H1 (cell line): ENCODE measurements at regions not wholly inside any gene's neighbourhood (a gene's known extent, or its start where the extent isn't known, plus 50 kb on each side); places are given as distances from the start of the nearest gene placed in this dataset.

ENCODE experiments used
- BACH1 ChIP-seq: IDR thresholded peaks from 2 replicates; pipeline ENCODE4 v1.6.1; 2012; ENCODE audit warnings: low read length, improper control_type of control experiment
- CBX5 ChIP-seq: fragments of 300-800, 300-1000 bp; sonication (generic); IDR thresholded peaks from 2 replicates; pipeline ENCODE4 v1.7.1; 2016; ENCODE audit warnings: antibody characterized with exemption, low read length, low read depth
- CBX8 ChIP-seq: fragments of 300-800, 300-1000 bp; sonication (generic); IDR thresholded peaks from 2 replicates; pipeline ENCODE4 v1.7.1; 2016; ENCODE audit warnings: low read depth, low read length, borderline replicate concordance
- CHD2 ChIP-seq: IDR thresholded peaks from 2 replicates; pipeline ENCODE4 v1.6.1; 2012; ENCODE audit warnings: low read length, improper control_type of control experiment
- EP300 ChIP-seq, 2 experiments: IDR thresholded peaks; 1 replicate in 1 of 2; 2 replicates in 1 of 2; pipeline ENCODE4 v1.6.1; 2011 to 2012; ENCODE audit warnings: low read depth in 2 of 2, low read length in 2 of 2, mild to moderate bottlenecking in 2 of 2, borderline replicate concordance in 1 of 2, inconsistent platforms in 1 of 2, moderate library complexity in 1 of 2
- FOSL1 ChIP-seq: IDR thresholded peaks from 2 replicates; pipeline ENCODE4 v1.6.1; 2011; ENCODE audit warnings: mild to moderate bottlenecking, low read depth, low read length, moderate library complexity; ENCODE audit not compliant: insufficient read depth
- NRF1 ChIP-seq: IDR thresholded peaks from 2 replicates; pipeline ENCODE4 v1.6.1; 2011; ENCODE audit warnings: mild to moderate bottlenecking, low read depth, low read length, improper control_type of control experiment
- POLR2A ChIP-seq, 2 experiments: IDR thresholded peaks; 1 replicate in 1 of 2; 2 replicates in 1 of 2; pipeline ENCODE4 v1.6.1; 2011; ENCODE audit warnings: low read depth in 2 of 2, low read length in 2 of 2, mild to moderate bottlenecking in 2 of 2; ENCODE audit errors: control extremely low read depth in 1 of 2
- USF2 ChIP-seq: IDR thresholded peaks from 2 replicates; pipeline ENCODE4 v1.6.1; 2011; ENCODE audit warnings: low read length, improper control_type of control experiment
- YY1 ChIP-seq: IDR thresholded peaks from 2 replicates; pipeline ENCODE4 v1.6.1; 2011; ENCODE audit warnings: low read depth, mild to moderate bottlenecking, low read length

- TF ChIP-seq FOSL1 (no peak), NRF1 (no peak), CHD2 (no peak), EP300 (IDR thresholded peaks at IDR 0.05; ENCODE audit: borderline replicate concordance in 1 of 2, low read depth in 2 of 2, low read length in 2 of 2) (no peak), YY1 (no peak), CBX5 (no peak), USF2 (no peak), CBX8 (no peak), POLR2A (IDR thresholded peaks at IDR 0.05; ENCODE audit: control extremely low read depth in 1 of 2, low read depth in 2 of 2, low read length in 2 of 2) (no peak), BACH1 (no peak)
Observed at GRCh38 chr14:101369194-101369915, 191.9 kb upstream of the DIO3 start (continued).
